ENCODE measurements at regions not wholly inside any gene's neighbourhood (a gene's known extent, or its start where the extent isn't known, plus 50 kb on each side); places are given as distances from the start of the nearest gene placed in this dataset.

DNA sequence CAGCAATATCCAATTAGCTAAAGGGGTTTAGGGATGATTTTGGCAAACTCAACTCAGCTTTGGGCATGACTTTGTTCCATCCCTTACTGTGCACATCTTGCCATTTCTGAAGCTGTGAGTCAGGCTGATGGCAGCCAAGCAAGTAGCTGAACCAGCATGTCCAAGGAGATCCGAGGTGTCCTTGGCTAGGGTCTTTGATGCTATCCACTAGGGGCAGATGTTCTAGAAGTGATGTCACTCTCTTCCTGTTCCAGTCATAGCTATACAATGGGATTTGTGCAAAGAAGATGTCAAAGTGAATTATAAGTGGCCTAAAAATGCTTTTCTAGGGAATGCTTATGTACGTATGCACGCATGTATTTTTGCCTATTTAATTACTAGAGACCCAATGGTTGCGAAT lies 160.8 kb upstream of the PAPPA start:
- TF ChIP-seq CTCF (IDR thresholded peaks at IDR 0.05; ENCODE audit: low read depth, low read length) (no peak), EZH2phosphoT487 (IDR thresholded peaks at IDR 0.05; ENCODE audit: low read depth) (no peak)

Measured in OCI-LY3 (cell line).